NT2/D1 (cell line): ENCODE measurements at regions not wholly inside any gene's neighbourhood (a gene's known extent, or its start where the extent isn't known, plus 50 kb on each side); places are given as distances from the start of the nearest gene placed in this dataset.

Experiments used
- DNase-seq: peaks from one replicate; pipeline ENCODE4 v3.0.0-alpha.2; 2011; ENCODE audit warnings: low read depth, low spot score
- H3K27me3 ChIP-seq: 2 replicates; pipeline ENCODE4 v1.6.0; 2011; ENCODE audit warnings: mild to moderate bottlenecking; ENCODE audit not compliant: insufficient read length, insufficient read depth
- H3K36me3 ChIP-seq: 2 replicates; pipeline ENCODE4 v1.6.1; 2011; ENCODE audit warnings: mild to moderate bottlenecking, low read length, mixed read lengths; ENCODE audit not compliant: insufficient read depth, insufficient read length
- H3K4me1 ChIP-seq: 2 replicates; pipeline ENCODE4 v1.5.1; 2011; ENCODE audit not compliant: insufficient read depth, insufficient read length
- H3K4me3 ChIP-seq: 2 replicates; pipeline ENCODE4 v1.5.1; 2011; ENCODE audit warnings: low read depth; ENCODE audit not compliant: insufficient read length
- H3K9ac ChIP-seq: 2 replicates; pipeline ENCODE4 v1.6.0; 2011; ENCODE audit warnings: low read depth; ENCODE audit not compliant: insufficient read length
- H3K9me3 ChIP-seq: 2 replicates; pipeline ENCODE4 v1.5.1; 2011; ENCODE audit warnings: mild to moderate bottlenecking, low read length; ENCODE audit not compliant: insufficient read depth
- SUZ12 ChIP-seq: IDR thresholded peaks from 2 replicates; pipeline ENCODE4 v1.6.1; 2011; ENCODE audit not compliant: insufficient read length, insufficient read depth; ENCODE audit errors: extremely low read depth
- YY1 ChIP-seq: IDR thresholded peaks from 2 replicates; pipeline ENCODE4 v1.6.1; 2011; ENCODE audit not compliant: insufficient read length, insufficient read depth
- ZNF274 ChIP-seq: IDR thresholded peaks from 2 replicates; pipeline ENCODE4 v1.6.1; 2011; ENCODE audit warnings: mild to moderate bottlenecking, low read depth, low read length

DNA sequence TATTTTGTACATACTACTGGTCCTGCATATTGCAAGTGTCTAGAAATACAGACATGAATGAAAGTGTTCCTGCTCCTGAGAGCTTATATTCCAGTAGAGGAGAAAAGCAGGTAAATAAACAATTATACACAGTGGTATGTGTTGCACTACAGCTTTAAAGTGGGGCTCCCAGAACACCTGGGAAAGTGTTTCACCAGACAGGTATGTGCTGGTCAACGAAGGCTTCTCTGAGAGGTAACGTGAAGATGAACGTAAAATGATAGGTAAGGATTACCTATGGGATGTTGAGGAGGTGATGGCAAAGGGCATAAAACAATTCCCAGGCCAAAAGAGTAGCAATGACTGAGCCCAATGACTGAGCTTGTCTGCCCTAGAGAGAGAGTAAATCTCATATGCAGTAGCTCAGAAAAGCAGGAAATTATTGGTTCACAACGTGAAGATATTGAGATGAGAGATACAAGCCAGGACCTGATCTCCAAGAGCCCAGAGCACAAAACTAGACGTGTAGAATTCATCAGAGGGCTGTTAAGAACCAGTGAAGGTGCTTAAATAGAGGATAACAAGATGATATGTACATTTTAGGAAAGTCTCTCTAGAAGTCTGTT lies 459.1 kb upstream of the BCHE start:
- DNase-seq: no peak
- Histone ChIP-seq H3K4me1 (no peaks in the 10 kb centered on the region), H3K36me3 (no peaks in the 10 kb centered on the region), H3K9me3 (no peaks in the 10 kb centered on the region), H3K27me3 (no peaks in the 10 kb centered on the region), H3K9ac (no peak overlapping the region), H3K4me3 (no peak overlapping the region)
- TF ChIP-seq SUZ12: no peak
- no peak for TF ChIP-seq YY1
- no peak for TF ChIP-seq ZNF274

DNA sequence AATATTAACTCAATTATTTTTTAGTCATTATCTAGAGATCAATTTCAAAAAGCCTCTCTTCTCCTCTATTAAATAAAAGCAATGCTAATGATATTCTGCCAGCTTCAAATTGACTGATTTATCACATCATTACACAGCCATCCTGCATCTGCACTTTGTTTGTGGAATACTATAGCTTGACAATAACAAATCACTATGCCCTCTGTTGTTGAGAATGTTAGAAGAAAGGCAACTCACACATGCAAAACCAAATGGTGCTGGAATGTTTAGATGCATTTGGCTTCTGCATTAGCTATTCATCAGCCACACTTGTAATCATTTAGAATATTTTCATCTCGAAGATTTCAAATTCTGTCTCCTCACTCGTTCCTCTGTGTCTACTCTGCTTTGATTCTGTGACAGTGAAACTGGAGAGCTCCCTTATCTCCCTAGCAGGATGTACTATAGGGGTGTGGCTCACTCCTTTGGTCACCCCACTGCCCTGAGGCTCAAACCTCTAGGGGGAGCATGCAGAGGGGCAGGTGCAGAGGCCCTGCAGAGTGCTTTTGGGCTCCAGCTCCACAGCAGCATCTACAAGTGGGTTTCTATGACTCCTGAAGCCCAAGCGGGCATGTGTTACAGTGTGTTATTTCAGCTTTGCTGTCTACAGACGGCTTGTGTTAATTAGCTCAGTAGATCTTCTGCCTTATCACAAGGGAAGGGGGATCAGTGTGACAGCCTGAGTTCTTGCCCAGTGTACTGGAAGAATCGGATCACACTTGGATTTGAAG lies 454.1 kb upstream of the BCHE start:
- TF ChIP-seq ZNF274: no peak
- no peak for TF ChIP-seq YY1
- no peak for TF ChIP-seq SUZ12
- Histone ChIP-seq H3K4me1 (no peaks in the 10 kb centered on the region), H3K36me3 (no peaks in the 10 kb centered on the region), H3K9me3 (no peaks in the 10 kb centered on the region), H3K4me3 (no peak overlapping the region), H3K27me3 (no peaks in the 10 kb centered on the region), H3K9ac (no peak overlapping the region)
- DNase-seq: no peak

DNA sequence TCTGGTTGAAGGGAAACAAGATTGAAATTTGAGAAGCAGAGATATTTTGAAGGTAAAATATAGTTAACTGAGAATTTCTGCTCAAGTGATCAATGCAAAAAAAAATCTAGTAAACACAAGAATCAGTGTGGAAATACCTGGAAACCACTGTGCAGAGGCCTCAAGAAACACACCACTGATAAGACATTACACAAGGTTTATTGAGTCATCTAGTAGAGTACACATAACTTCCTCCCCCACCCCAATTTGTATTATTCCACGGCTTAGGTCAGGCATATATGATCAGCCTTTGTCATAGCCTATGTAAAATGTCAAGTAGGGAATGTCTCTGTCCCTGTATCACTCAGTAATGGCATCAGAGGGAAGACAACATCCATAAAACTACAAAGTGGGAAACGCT lies 447.8 kb upstream of the BCHE start:
- no peaks in the 10 kb centered on the region for H3K9me3 ChIP-seq
- H3K36me3 ChIP-seq: no peaks in the 10 kb centered on the region
- H3K27me3 ChIP-seq: no peaks in the 10 kb centered on the region
- no peak overlapping the region for H3K4me3 ChIP-seq
- TF ChIP-seq YY1 (no peak), SUZ12 (no peak), ZNF274 (no peak)
- H3K9ac ChIP-seq: no peak overlapping the region
- no peak for DNase-seq
- no peaks in the 10 kb centered on the region for H3K4me1 ChIP-seq

- Histone ChIP-seq H3K4me3 (no peak overlapping the region), H3K36me3 (no peaks in the 10 kb centered on the region), H3K9me3 (no peaks in the 10 kb centered on the region), H3K4me1 (no peaks in the 10 kb centered on the region), H3K27me3 (no peaks in the 10 kb centered on the region), H3K9ac (no peak overlapping the region)
- no peak for DNase-seq
- TF ChIP-seq YY1: no peak
- no peak for TF ChIP-seq SUZ12
- no peak for TF ChIP-seq ZNF274
These were observed 446.6 kb upstream of the BCHE start for GRCh38 chr3:166283840-166284239.

- Histone ChIP-seq H3K4me1 (no peaks in the 10 kb centered on the region), H3K9me3 (no peaks in the 10 kb centered on the region), H3K36me3 (no peaks in the 10 kb centered on the region), H3K27me3 (no peaks in the 10 kb centered on the region), H3K9ac (no peak overlapping the region), H3K4me3 (no peak overlapping the region)
- no peak for DNase-seq
- TF ChIP-seq ZNF274 (no peak), SUZ12 (no peak), YY1 (no peak)
These were observed 445.7 kb upstream of the BCHE start for GRCh38 chr3:166282931-166283330.

DNA sequence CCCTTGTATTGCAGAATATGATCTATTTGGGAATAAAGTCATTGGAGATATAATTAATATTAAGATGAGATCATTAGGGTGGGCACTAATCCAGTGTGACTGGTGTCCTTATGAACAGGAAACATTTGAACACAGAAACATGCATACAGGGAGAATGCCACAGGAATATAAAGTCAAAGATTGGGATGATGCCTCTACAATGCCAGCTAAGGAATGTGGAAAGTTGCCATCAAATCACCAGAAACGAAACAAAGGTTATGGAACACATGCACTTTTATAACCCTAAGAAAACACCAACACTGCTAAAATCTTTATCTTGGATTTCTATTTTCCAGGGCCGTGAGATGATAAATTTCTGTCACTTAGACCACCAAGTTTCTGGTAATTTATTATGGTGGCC lies 442.4 kb upstream of the BCHE start:
- Histone ChIP-seq H3K4me3 (no peak overlapping the region), H3K9ac (no peak overlapping the region), H3K4me1 (no peaks in the 10 kb centered on the region), H3K36me3 (no peaks in the 10 kb centered on the region), H3K27me3 (no peaks in the 10 kb centered on the region), H3K9me3 (no peaks in the 10 kb centered on the region)
- DNase-seq: no peak
- TF ChIP-seq SUZ12 (no peak), YY1 (no peak), ZNF274 (no peak)

- Histone ChIP-seq H3K9ac (no peak overlapping the region), H3K27me3 (no peaks in the 10 kb centered on the region), H3K4me1 (no peaks in the 10 kb centered on the region), H3K9me3 (no peaks in the 10 kb centered on the region), H3K36me3 (no peaks in the 10 kb centered on the region), H3K4me3 (no peak overlapping the region)
- TF ChIP-seq SUZ12 (no peak), ZNF274 (no peak), YY1 (no peak)
- no peak for DNase-seq
These were observed 437.8 kb upstream of the BCHE start for GRCh38 chr3:166275024-166275390.
